Subcutaneous abdominal adipose tissue (tissue), 5 donors: ENCODE measurements at regions not wholly inside any gene's neighbourhood (a gene's known extent, or its start where the extent isn't known, plus 50 kb on each side); places are given as distances from the start of the nearest gene placed in this dataset.

Experiments
- H3K27ac ChIP-seq: one replicate; pipeline ENCODE4 v1.7.0; 2013; ENCODE audit warnings: low read depth, mild to moderate bottlenecking, inconsistent platforms, low read length, moderate library complexity
- H3K27me3 ChIP-seq, 5 donors: one replicate each; pipeline ENCODE4 v1.7.0; 2013; ENCODE audit warnings: low read length in 5 of 5, inconsistent platforms in 1 of 5; ENCODE audit not compliant: control insufficient read depth in 5 of 5, insufficient read depth in 4 of 5
- H3K36me3 ChIP-seq, 5 donors: one replicate each; pipeline ENCODE4 v1.7.0; 2013; ENCODE audit warnings: low read length in 5 of 5; ENCODE audit not compliant: control insufficient read depth in 5 of 5, insufficient read depth in 5 of 5
- H3K4me1 ChIP-seq, 5 donors: one replicate each; pipeline ENCODE4 v1.7.0; 2013; ENCODE audit warnings: low read length in 5 of 5, mild to moderate bottlenecking in 3 of 5, moderate library complexity in 1 of 5; ENCODE audit not compliant: control insufficient read depth in 5 of 5, insufficient read depth in 5 of 5
- H3K4me3 ChIP-seq, 5 donors: one replicate each; pipeline ENCODE4 v1.7.0; 2013; ENCODE audit warnings: low read length in 5 of 5, low read depth in 1 of 5
- H3K9ac ChIP-seq, 5 donors: one replicate each; pipeline ENCODE4 v1.7.0; 2013; ENCODE audit warnings: low read length in 5 of 5, mild to moderate bottlenecking in 4 of 5, moderate library complexity in 3 of 5
- H3K9me3 ChIP-seq, 5 donors: one replicate each; pipeline ENCODE4 v1.7.0; 2013; ENCODE audit warnings: low read length in 5 of 5; ENCODE audit not compliant: control insufficient read depth in 5 of 5
- donor health status: healthy.
- donor health status: healthy.
- donor health status: healthy.
- donor health status: healthy.
- donor health status: healthy.

DNA sequence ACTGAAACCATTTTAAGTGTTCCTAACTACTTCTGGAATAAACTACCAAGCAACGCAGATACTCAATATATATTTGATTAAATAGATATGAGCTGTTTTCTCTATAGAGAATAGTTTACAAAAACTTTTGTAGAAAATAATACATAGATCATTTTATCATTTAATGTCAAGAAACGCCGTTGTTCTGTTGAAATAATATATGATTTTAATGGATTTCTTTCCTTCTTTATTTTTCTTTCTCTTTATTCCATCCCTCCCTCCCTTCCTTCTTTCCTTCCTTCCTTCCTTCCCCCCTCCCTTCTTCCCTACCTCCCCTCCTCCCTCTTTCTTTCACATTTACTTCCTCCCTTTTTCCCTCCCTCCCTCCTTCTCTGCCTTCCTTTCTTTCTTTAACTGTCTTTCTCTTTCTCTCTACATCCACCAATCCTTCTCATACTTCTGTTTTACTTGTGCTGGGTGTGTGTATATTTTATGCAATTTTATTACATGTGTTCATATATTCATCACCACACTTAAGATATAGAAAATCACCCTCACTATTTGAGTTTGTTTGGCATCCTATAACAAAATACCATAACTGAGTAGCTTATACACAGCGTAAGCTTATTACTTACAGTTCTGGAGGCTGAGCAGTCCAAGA is 230.9 kb upstream of the BRINP3 start:
- Histone ChIP-seq H3K4me3 (no peak overlapping the region), H3K9me3 (no peaks in the 10 kb centered on the region), H3K4me1 (no peaks in the 10 kb centered on the region), H3K9ac (no peak overlapping the region), H3K27me3 (no peaks in the 10 kb centered on the region), H3K27ac (no peak overlapping the region), H3K36me3 (no peaks in the 10 kb centered on the region)

DNA sequence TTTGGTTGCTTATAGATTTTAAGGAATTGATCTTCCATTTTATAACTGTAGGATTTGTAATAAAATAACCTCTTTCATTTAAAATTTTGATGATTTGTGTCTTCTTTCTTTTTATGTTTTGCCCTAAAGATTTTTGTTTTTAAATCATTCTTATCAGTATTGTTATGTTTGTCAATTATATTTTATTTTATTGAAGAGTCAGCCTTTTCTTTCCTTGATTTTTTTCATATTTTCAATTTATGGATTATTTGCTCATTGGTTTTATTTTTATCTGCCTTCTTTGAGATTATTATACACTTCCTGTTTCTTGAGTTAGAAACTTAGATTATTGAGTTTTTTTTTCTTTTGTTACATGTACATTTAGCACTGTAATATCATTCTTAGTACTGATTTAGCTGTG is 233.4 kb upstream of the BRINP3 start:
- no peaks in the 10 kb centered on the region for H3K9me3 ChIP-seq
- H3K9ac ChIP-seq: no peak overlapping the region
- no peak overlapping the region for H3K4me3 ChIP-seq
- no peaks in the 10 kb centered on the region for H3K4me1 ChIP-seq
- no peaks in the 10 kb centered on the region for H3K36me3 ChIP-seq
- H3K27ac ChIP-seq: no peak overlapping the region
- no peaks in the 10 kb centered on the region for H3K27me3 ChIP-seq

DNA sequence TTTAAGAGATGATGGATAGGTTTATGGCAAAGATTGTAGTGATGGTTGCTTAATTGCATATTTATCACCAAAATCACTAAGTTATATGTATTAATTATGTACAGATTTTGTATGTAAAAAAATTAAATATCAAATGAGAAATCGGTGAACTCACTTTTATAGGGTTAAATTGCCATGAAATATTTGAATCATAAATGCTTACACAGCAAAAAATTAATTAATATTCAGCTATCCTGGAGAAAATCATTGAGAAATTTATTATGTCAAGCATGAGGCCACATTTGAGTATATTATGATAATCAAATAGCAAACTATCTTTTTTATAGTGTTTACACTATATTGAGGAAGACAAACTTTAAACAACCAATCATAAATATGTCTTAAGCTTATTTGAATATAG is 239.4 kb upstream of the BRINP3 start:
- no peak overlapping the region for H3K4me3 ChIP-seq

DNA sequence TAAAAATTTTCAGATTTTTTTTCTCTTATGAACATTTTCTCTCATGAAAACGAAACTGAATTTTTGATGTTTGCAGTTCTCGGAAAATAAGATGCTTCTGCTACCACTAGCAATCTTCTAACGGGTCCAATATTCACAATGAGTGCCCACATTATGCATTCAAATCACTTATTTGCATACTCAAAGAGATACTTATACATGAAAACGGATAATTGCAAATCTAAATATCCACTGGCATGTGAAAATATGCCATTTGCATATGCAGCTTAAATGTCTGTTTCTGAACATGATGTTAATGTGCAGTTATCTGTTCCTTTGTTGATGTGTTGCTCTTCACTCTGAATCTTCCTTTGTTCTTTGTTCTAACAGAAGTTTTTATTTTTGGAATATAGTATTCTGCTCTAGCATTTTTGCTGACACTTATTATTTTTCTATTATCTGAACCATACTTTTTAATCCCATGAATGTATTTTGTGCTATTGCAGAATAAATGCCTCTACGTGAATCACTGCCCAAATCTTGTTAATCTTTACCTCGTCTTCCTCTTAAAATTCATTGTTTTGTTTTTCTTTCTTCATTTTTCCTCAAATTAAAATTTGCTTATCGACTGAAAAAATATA is 259.4 kb upstream of the BRINP3 start:
- Histone ChIP-seq H3K27ac (no peak overlapping the region), H3K9ac (no peak overlapping the region)

More for the DNA sequence above, 239.4 kb upstream of the BRINP3 start:
- H3K4me1 ChIP-seq: no peaks in the 10 kb centered on the region
- no peak overlapping the region for H3K9ac ChIP-seq
- H3K9me3 ChIP-seq: peaks cover 0 to 2% (median 0%) of the 10 kb centered on the region in 5 donors
- no peak overlapping the region for H3K27ac ChIP-seq
- H3K27me3 ChIP-seq: no peaks in the 10 kb centered on the region
- H3K36me3 ChIP-seq: no peaks in the 10 kb centered on the region

DNA sequence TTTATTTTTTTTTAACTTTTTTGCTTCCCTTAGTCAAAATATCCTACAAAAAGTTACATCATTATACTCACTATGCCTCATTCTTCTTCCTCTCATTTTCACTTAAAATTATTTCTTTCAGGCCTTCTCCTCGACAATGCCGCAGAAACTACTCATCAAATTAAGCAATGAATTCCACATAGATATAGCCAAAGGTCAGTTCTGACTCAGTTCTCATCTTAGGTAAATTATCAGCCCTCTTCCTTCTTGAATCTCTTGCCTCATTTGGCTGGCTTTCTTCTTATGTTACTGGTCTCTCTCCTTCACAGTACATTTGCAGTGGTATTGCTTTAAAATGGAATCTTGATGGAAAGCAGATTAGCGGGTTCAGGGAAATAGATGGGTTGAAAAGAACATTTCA is 260.7 kb upstream of the BRINP3 start:
- H3K27ac ChIP-seq: no peak overlapping the region
- H3K9me3 ChIP-seq: no peaks in the 10 kb centered on the region
- H3K36me3 ChIP-seq: no peaks in the 10 kb centered on the region
- H3K4me1 ChIP-seq: no peaks in the 10 kb centered on the region
- H3K27me3 ChIP-seq: no peaks in the 10 kb centered on the region
- H3K9ac ChIP-seq: no peak overlapping the region
- H3K4me3 ChIP-seq: no peak overlapping the region

More for the DNA sequence above, 259.4 kb upstream of the BRINP3 start:
- Histone ChIP-seq H3K36me3 (no peaks in the 10 kb centered on the region), H3K4me1 (no peaks in the 10 kb centered on the region), H3K9me3 (no peaks in the 10 kb centered on the region), H3K4me3 (no peak overlapping the region), H3K27me3 (no peaks in the 10 kb centered on the region)

DNA sequence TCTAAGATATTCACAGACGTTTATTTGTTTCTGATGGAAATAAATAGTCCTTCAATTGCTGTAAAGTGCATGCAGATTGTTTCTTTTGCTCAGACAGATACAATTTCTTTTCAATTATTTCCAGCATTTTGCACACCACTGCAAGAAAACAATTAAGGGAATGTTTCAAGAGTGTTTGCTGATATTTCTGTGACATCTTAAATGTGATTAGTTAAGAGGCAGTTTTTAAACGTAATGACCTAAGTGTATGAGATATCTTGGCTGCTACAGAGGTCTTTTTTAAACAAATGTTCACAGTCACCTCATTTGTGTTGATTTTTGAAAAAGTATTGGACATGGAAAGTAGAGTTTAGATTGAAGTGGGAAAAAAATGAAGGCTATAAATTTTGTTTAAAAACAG is 262.3 kb upstream of the BRINP3 start:
- Histone ChIP-seq H3K4me1 (no peaks in the 10 kb centered on the region), H3K36me3 (no peaks in the 10 kb centered on the region), H3K9ac (no peak overlapping the region), H3K27ac (no peak overlapping the region), H3K9me3 (no peaks in the 10 kb centered on the region), H3K4me3 (no peak overlapping the region), H3K27me3 (no peaks in the 10 kb centered on the region)

DNA sequence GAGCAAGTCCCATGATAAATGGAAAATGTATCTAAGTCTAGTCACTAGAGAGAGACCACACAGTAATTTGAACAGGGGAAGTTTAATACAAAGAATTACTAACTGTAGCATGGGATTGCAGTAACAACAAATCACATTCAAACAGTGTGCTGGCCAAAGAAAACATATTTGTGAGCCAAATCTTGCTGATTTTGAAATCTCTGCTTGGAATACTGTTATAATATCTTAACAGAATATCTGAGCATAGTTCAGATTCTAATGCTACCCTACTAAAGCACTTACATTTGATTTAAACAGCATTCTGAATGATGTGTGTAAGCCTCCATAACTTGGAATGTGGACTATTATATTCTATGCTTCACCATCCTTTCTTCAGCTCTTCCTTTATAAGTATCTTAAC is 270.0 kb upstream of the BRINP3 start:
- Histone ChIP-seq H3K4me1 (peaks cover 0 to 11% (median 3%) of the 10 kb centered on the region in 5 donors), H3K4me3 (no peak overlapping the region), H3K9me3 (no peaks in the 10 kb centered on the region), H3K27me3 (no peaks in the 10 kb centered on the region), H3K36me3 (no peaks in the 10 kb centered on the region), H3K9ac (no peak overlapping the region), H3K27ac (no peak overlapping the region)

DNA sequence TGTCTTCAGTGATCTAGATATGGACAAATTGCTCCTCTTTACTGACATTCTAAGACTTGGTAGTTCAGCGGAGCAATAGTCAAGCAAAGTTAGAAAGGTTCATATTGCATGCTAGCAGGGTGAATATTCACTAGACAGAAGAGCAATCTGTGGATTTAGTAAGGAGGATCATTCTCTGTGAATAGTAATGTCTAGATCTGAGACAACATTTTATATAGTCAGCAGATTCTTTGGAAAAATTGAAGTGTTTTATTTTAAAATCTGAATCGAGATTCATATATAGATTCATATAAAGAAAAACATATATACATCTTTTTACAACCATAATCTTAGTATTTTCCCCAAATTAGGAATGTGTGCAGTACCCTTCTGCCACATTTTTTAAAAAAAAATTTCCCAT is 274.5 kb upstream of the BRINP3 start:
- H3K27me3 ChIP-seq: no peaks in the 10 kb centered on the region
- H3K9ac ChIP-seq: no peak overlapping the region
- H3K9me3 ChIP-seq: no peaks in the 10 kb centered on the region
- H3K4me1 ChIP-seq: peaks cover 0 to 10% (median 3%) of the 10 kb centered on the region in 5 donors
- H3K4me3 ChIP-seq: no peak overlapping the region
- H3K27ac ChIP-seq: no peak overlapping the region
- H3K36me3 ChIP-seq: no peaks in the 10 kb centered on the region

DNA sequence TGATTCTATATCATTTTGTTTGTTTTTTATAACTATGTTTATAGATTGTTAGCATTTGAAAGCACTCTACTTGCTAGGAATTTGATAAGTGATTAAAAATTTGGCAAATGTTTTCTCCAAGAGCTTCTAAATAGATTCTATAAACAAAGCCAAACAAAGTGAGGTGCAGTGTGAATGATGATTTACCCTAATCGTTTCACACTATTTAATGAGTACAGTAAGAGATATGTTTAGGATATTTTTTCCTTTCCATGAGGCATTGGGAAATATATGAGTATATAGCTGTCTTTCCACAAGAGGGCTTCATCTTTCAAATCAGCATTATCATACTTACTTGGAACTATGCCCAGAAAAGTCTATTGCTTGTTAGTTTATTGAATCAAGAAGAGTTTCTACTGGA is 277.0 kb upstream of the BRINP3 start:
- Histone ChIP-seq H3K9ac (no peak overlapping the region), H3K4me1 (peaks cover 0 to 4% (median 0%) of the 10 kb centered on the region in 5 donors)

DNA sequence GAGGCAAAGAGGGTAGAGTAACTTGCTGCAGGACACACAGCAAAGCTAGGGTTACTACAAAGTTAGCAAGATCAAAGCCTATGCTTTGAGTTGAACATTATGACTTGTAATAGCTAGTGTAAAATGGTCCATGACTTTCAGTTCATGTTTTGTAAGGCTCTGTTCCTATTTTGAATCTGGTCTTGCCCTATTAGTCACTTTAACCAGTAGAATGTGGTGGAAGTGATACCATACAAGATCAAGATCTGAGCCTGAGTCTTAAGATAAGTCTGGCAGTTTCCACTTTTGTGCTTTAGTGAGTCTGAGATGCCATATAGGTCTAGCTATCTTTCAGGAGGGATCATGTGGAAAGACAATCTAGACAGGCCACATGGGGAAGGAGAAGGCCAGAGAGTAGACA is 282.1 kb upstream of the BRINP3 start:
- no peaks in the 10 kb centered on the region for H3K27me3 ChIP-seq
- no peak overlapping the region for H3K4me3 ChIP-seq
- H3K9ac ChIP-seq: no peak overlapping the region
- no peak overlapping the region for H3K27ac ChIP-seq
- no peaks in the 10 kb centered on the region for H3K36me3 ChIP-seq
- H3K9me3 ChIP-seq: no peaks in the 10 kb centered on the region
- H3K4me1 ChIP-seq: no peaks in the 10 kb centered on the region

More for the DNA sequence above, 277.0 kb upstream of the BRINP3 start:
- no peak overlapping the region for H3K27ac ChIP-seq
- H3K36me3 ChIP-seq: no peaks in the 10 kb centered on the region
- H3K4me3 ChIP-seq: no peak overlapping the region
- H3K9me3 ChIP-seq: no peaks in the 10 kb centered on the region
- no peaks in the 10 kb centered on the region for H3K27me3 ChIP-seq
